ENCODE measurements at regions not wholly inside any gene's neighbourhood (a gene's known extent, or its start where the extent isn't known, plus 50 kb on each side); places are given as distances from the start of the nearest gene placed in this dataset.

DNA sequence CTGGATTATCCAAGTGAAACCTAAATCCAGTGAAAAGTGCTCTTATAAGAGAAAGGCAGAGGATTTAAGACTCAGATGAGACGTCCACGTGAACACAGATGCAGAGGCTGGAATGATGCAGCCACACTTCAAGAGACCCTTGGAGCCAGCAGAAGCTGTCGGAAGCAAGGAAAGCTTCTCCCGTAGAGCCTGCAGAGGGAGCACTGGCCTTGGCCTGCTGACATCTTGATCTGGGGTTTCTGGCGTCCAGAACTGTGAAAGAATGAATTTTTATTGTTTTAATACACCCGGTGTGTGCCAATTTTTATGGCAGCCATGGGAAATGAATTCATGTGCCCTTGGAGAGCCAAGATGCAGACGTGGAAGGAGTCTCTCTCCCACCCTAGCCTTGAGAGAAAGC is 407.0 kb upstream of the B3GAT1 start (continued):
- TF ChIP-seq, protein P1, sequence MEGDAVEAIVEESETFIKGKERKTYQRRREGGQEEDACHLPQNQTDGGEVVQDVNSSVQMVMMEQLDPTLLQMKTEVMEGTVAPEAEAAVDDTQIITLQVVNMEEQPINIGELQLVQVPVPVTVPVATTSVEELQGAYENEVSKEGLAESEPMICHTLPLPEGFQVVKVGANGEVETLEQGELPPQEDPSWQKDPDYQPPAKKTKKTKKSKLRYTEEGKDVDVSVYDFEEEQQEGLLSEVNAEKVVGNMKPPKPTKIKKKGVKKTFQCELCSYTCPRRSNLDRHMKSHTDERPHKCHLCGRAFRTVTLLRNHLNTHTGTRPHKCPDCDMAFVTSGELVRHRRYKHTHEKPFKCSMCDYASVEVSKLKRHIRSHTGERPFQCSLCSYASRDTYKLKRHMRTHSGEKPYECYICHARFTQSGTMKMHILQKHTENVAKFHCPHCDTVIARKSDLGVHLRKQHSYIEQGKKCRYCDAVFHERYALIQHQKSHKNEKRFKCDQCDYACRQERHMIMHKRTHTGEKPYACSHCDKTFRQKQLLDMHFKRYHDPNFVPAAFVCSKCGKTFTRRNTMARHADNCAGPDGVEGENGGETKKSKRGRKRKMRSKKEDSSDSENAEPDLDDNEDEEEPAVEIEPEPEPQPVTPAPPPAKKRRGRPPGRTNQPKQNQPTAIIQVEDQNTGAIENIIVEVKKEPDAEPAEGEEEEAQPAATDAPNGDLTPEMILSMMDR (IDR thresholded peaks at IDR 0.05 in 2 of 3, conservative IDR thresholded peaks at IDR 0.05 in 1 of 3; ENCODE audit: insufficient read depth in 2 of 3, low read depth in 1 of 3, low read length in 3 of 3), result peak; percentile 24 to 36 (median 36); a peak in 4 of 6 replicates

GRCh38 chr11:134818516-134818915 is 406.5 kb upstream of the B3GAT1 start:
- H3K27me3 ChIP-seq (ENCODE audit: control insufficient read depth in 2 of 2, insufficient read depth in 2 of 2, low read length in 2 of 2), result no peaks in the 10 kb centered on the region
- BruUV-seq (replicated peaks), result no TSS peak
- ChIA-PET POLR2A (no interaction called here), CTCF (ENCODE audit: low intra/inter-chr PET ratio) (interaction anchor here (0.6 kb wide), 1 partner anchor 50 kb away, joined by 3 read pairs; no protein-coding TSS in a partner anchor)
- no peak overlapping the region for H3K9ac ChIP-seq (ENCODE audit: insufficient read depth in 1 of 2, low read depth in 2 of 2, low read length in 2 of 2)
- no peak for FAIRE-seq
- intact Hi-C loops (cut with micrococcal nuclease), result no loop called here
- WGBS (ENCODE audit: insufficient coverage, low coverage, missing lambda C conversion rate), result 0% methylated on average over 5 of the region's 5 CpGs
- no peaks in the 10 kb centered on the region for H3K9me1 ChIP-seq (ENCODE audit: control insufficient read depth, insufficient read depth, low read length)
- no peaks in the 10 kb centered on the region for H3K9me3 ChIP-seq (replicated peaks; ENCODE audit: control insufficient read depth, insufficient read depth, low read depth, low read length)
- no peak overlapping the region for H3K27ac ChIP-seq (ENCODE audit: extremely low read depth, low read depth, low read length)
- in situ Hi-C loops (cut with MboI), result no loop called here
- no peak overlapping the region for H3K4me2 ChIP-seq (ENCODE audit: insufficient read depth, low read length)
- H3K79me2 ChIP-seq (ENCODE audit: control insufficient read depth, insufficient read depth, low read length), result no peaks in the 10 kb centered on the region
- no peaks in the 10 kb centered on the region for H3K36me3 ChIP-seq (ENCODE audit: control insufficient read depth, insufficient read depth, low read length)
- no peaks in the 10 kb centered on the region for H3K4me1 ChIP-seq (replicated peaks in 1 of 2; ENCODE audit: control insufficient read depth in 2 of 2, insufficient read depth in 2 of 2, low read length in 2 of 2)
- H3K4me3 ChIP-seq, result no peak overlapping the region
- ATAC-seq, result no peak; the same call in 2 of the 3 replicates
- DNase-seq (ENCODE audit: extremely low read depth in 1 of 4, low spot score in 3 of 4), result no peak
- H2AFZ ChIP-seq (ENCODE audit: low read depth, low read length), result no peak overlapping the region
- H4K20me1 ChIP-seq (replicated peaks; ENCODE audit: control insufficient read depth, insufficient read depth, low read length), result no peaks in the 10 kb centered on the region; the same call in 1 of the 2 replicates
- TF ChIP-seq ZBTB7A (IDR thresholded peaks at IDR 0.05; ENCODE audit: borderline replicate concordance, control insufficient read depth, low read depth, low read length) (no peak), NEUROD1 (IDR thresholded peaks at IDR 0.05; ENCODE audit: borderline replicate concordance, low read depth, low read length, partially characterized antibody) (no peak), TRIM24 (IDR thresholded peaks at IDR 0.05) (no peak), PHB (CRISPR knock-in tag; IDR thresholded peaks at IDR 0.05) (no peak), CREM (IDR thresholded peaks at IDR 0.05; ENCODE audit: low read depth) (no peak), RNF219 (CRISPR knock-in tag; IDR thresholded peaks at IDR 0.05) (no peak), GABPA (tag; conservative IDR thresholded peaks at IDR 0.05; ENCODE audit: low read depth) (no peak), HDGF (IDR thresholded peaks at IDR 0.05) (no peak), NONO (IDR thresholded peaks at IDR 0.05; ENCODE audit: low read depth in 2 of 2, low read length in 1 of 2) (no peak), ZBTB43 (CRISPR knock-in tag; IDR thresholded peaks at IDR 0.05) (no peak), PML (IDR thresholded peaks at IDR 0.05; ENCODE audit: low read length) (no peak), ERF (CRISPR knock-in tag; IDR thresholded peaks at IDR 0.05) (no peak), STAT5B (CRISPR knock-in tag; IDR thresholded peaks at IDR 0.05) (no peak)
- TF ChIP-seq, protein P2, sequence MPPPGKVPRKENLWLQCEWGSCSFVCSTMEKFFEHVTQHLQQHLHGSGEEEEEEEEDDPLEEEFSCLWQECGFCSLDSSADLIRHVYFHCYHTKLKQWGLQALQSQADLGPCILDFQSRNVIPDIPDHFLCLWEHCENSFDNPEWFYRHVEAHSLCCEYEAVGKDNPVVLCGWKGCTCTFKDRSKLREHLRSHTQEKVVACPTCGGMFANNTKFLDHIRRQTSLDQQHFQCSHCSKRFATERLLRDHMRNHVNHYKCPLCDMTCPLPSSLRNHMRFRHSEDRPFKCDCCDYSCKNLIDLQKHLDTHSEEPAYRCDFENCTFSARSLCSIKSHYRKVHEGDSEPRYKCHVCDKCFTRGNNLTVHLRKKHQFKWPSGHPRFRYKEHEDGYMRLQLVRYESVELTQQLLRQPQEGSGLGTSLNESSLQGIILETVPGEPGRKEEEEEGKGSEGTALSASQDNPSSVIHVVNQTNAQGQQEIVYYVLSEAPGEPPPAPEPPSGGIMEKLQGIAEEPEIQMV (tag; conservative IDR thresholded peaks at IDR 0.05; ENCODE audit: low read depth), result no peak
